GM19324 (cell line): ENCODE measurements at regions not wholly inside any gene's neighbourhood (a gene's known extent, or its start where the extent isn't known, plus 50 kb on each side); places are given as distances from the start of the nearest gene placed in this dataset.
"Not testable (repeated sequence)": the region's sequence is repeated elsewhere in the genome, so short reads cannot be mapped to it uniquely, and the experiment has no call there.

Experiments
- ATAC-seq: cut with Tn5 transposase; IDR thresholded peaks from one replicate; pipeline ENCODE4 v1.9.1; 2021; ENCODE audit warnings: mild to moderate bottlenecking, moderate library complexity; ENCODE audit not compliant: unreplicated experiment, low FRiP score

DNA sequence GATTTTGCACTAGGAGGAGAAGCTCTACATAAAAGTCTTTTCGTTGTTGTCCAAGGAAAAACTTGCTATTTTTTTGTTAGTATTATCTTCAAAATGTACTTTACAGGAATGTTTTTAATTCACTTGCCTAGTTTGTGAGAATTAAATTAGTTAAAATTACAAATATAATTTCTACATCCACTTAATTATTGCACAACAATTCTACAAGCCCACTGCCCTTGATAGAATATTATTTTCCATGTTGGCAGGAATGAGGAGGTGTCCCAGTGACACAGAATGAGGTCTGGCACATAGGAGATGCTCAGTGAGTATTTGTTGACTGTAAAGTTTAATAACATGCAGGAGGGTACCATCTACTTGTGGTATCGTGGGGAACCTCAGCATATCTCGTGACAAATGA lies 255.4 kb downstream of the SDHAF3 start:
- no peak for ATAC-seq

DNA sequence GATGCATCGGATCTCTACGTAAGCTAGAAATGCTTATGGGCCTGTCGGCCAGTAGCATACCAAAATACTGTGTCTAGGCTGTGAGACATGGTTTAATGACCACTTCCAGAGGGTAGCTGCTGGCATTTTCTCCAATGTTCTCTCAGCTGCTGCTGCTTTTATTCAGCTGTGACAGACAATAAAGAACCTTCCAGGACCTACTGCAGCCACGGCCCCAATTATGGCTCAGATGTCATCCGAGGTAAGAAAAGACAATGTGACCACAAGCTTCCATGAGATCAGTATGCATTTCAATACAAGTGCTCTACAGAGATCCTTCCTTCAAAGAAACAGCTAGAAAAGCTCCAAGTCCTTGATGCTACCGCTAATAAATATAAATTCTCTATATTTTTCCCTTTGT lies 256.2 kb downstream of the SDHAF3 start:
- ATAC-seq: no peak

- ATAC-seq: no peak
These were observed 260.2 kb downstream of the SDHAF3 start for GRCh38 chr7:97377713-97378112.

GRCh38 chr7:97381815-97382554 lies 264.5 kb downstream of the SDHAF3 start:
- no peak for ATAC-seq

DNA sequence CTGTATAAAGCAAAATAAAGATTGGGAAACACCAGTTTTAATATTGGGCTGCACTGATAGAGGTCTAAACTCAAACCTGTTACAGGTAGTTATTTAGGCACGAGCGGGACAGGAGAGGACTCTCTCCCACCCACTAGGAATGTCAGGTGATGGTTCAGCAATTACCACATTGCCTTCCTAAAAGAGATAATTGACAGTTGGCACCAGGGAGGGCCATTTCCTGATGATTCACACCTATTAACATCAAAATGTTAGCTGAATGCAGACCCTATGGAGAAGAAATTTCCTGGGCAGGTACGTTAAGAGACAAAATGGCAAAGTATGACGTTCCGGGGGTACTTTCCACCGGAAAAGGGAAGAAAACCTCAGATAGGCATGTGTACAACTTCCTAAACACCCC lies 272.6 kb downstream of the SDHAF3 start:
- no peak for ATAC-seq

DNA sequence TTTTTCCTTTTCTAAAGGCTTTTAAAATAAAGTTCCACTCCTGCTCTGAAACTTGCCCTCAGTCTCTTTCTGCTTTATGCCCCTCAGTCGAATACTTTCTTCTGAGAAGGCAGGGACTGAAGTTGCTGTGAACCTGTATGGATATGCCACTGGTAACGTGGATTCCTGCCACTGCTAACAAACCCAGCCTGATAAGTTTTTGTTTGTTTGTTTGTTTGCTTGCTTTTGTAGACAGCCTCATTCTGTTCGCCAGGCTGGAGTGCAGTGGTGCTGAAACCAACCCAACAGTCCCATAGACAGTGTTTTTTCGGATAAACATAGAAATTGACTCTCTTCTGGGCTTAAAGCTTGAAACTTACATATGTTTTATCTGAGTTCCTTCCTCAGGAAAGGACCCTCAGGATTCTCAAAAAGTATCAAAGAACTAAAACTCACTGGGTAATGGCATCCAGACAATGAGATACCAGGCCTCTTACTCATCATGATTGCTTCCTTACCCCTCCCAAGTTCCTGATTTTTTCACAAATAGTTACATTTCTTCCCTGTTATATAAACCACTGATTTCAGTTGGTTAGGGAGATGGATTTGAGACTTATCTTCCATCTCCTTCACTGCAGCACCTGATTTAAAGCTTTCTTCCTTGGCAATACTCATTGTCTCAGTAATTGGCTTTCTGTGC lies 273.6 kb downstream of the SDHAF3 start:
- no peak for ATAC-seq

DNA sequence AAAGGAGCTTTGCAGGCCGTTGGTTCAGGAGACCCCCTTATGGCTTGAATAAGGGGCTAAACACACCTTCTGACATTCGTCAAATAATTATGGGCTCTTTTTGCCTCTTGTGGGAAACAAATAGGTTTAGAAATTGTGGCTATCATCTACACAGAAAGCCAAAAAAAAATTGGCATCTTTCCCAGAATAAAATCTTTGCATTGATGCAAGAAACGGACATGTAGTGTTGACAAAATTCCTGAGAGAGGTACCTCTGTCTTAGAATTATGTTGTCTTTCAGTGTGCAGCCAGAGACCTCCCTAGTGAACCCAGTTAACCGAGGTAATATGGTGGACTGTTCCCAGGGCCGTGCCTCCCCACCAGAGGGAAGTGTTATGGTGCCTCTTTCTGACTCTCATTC lies 283.9 kb downstream of the SDHAF3 start:
- ATAC-seq: no peak

DNA sequence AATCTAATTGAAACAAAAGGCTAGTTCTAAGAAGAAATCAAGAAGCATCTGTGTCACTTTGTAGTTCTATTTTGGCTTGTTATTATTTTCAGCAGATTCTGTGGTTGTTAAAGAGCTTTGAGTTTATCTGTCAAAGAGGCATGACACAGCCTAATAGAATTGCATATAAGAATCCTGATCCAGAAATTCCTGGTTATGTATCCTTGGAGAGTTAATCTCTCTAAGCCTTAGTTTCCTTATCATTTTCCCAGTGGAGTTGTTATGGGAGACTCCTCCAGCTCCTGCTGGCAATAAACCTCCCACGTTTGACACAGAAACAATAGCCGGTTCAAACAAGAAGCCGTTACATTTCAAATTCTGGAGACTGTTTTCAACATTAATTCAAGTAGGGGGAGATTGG lies 288.3 kb downstream of the SDHAF3 start:
- ATAC-seq: no peak

GRCh38 chr7:97407106-97407505 lies 289.6 kb downstream of the SDHAF3 start:
- ATAC-seq: no peak

DNA sequence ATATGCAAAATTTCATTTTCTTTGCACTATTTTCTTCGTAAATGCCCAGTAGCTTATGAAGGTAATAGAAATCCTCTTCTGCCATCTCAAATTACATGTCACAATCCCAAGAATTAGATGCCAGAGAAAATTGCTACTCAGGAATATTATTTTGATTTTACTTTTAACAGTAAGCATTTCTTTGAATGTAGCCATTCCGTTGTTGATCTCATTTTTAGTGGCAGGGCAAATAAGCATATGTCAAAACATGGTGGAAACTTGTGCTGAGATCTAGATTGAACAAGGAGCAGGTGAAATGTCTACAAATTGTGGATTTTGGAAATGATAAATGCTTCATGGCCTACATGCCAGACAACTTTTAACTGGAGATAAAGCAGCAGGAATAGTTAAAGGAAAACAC lies 291.8 kb downstream of the SDHAF3 start:
- ATAC-seq: no peak

DNA sequence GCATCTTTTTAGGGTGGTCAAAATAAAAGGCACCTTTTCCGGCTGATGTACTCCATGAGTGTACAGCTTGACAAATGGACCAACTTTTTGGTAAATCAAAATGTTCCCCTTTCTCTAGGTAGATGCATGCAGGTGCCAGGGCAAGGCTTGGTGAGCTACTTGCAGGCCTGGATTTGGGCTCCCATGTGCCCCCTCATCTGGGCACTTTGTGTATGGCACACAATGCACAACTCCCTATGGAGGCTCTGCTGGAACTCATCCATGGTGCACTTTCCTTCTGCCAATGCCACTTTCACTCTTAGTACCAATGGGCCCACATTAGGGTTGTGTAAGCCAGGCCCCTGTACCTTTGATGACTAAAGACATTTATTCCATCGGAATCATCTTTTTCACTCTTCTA lies 300.8 kb downstream of the SDHAF3 start:
- ATAC-seq: no peak

DNA sequence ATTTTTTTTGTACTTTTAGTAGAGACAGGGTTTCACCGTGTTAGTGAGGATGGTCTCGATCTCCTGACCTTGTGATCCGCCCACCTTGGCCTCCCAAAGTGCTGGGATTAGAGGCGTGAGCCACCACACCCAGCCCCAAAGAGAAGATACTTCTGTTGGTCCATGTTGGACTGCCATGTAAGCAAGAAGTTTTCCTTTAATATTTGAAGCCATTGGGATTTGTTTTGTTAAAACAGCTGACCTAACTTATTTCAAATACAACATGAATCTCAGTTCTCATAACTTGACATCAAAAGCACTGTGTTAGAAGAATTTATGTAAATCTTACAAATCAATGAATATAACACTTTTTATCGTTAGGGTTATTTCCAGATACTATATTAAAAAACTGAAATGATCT lies 302.4 kb downstream of the SDHAF3 start:
- no peak for ATAC-seq

DNA sequence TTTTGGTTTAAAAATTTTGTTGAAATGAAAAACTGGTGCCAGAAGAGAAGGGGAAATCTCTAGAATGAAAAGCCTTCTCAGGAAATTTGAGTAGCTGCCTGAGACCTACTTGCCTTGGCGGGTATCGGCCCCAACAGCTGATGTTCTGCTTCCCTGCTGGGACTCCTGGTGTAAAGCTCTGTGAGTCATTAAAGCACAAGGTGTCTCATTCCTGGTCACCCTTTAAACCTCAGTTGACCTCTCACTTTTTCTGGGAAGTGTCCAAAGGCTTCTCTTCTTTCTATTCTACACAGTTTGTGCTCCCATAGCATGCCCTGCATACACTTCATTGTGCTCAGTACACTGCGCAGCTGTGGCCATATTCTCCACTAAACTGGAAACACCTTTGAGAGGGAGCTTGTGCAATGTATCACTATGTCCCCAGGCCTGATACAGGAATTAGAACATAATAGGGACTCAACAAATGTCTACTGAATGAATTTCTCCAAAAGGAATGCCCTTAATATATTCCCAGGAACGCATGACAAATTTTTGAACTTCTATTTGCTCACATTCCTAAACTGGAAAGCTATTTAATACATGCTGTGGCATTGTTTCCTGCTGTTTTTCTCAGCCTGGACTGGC lies 303.9 kb downstream of the SDHAF3 start:
- ATAC-seq: no peak

DNA sequence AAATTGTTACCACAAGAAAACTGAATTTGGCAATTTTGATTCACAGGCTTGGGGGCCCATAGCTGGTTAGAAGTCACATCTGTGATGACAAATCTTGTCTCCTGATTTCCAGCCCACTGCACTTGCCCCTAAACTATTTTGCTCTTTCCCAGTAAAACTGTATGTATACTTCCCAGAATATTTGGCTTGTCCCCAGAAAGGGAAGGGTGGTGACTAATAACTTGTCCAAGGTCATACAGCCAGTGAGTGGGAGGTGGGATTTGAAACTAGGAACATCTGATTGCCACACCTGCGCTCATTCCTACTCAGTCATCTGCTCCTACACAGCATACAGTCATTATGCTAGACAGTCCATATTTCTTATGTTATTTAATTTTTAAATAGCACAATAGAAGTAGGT lies 304.5 kb downstream of the SDHAF3 start:
- ATAC-seq: no peak

DNA sequence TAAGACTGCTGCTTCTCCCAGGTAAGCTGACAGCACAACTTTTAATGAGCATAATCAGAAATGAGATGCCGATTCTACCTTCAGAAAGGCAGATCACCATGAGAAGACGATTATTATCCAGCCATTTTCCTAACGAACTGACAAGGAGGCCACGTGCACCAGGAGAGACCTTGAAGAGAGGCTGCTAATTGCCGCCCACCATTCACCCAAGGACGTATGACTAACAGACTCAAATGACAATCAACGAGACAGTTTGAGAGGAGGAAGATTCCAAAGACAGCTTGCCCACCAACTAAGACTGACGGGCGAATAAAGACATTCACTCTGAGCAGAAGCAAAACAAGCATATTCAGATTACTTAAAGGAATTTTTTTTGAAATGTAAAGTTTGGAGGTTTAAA lies 301.9 kb upstream of the TAC1 start:
- no peak for ATAC-seq

GRCh38 chr7:97439637-97440214 lies 292.2 kb upstream of the TAC1 start:
- no peak for ATAC-seq

GRCh38 chr7:97446361-97446760 lies 285.5 kb upstream of the TAC1 start:
- no peak for ATAC-seq

DNA sequence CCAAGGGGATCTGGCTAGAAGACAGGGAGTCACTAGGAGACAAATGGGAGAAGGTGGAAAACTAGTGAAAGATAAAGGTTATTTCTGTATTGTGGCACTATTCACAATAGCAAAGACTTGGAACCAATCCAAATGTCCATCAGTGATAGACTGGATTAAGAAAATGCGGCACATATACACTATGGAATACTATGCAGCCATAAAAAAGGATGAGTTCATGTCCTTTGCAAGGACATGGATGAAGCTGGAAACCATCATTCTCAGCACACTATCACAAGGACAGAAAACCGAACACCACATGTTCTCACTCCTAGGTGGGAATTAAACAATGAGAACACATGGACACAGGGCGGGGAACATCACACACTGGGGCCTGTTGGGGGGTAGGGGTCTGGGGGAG lies 282.4 kb upstream of the TAC1 start:
- not testable (repeated sequence) for ATAC-seq

DNA sequence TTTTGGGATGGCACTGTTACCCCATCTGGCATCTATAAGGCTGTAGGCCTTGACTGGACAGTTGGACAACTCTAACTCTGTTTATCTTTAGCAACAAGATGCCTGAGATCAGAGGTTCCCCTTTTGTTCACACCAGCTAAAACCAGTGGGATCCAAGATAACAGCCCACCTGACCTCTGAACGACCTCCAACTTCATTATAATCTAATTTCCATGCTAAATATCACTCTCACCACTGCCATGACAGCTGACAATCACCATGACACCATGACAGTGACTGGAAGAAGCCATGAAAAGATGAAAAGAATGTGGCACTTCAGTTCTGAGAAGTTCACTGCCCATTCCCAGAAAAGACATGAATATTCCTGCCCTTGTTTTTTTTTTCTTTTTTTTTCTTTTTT lies 281.4 kb upstream of the TAC1 start:
- ATAC-seq: no peak

- no peak for ATAC-seq
These were observed 277.2 kb upstream of the TAC1 start for GRCh38 chr7:97454636-97455035.

DNA sequence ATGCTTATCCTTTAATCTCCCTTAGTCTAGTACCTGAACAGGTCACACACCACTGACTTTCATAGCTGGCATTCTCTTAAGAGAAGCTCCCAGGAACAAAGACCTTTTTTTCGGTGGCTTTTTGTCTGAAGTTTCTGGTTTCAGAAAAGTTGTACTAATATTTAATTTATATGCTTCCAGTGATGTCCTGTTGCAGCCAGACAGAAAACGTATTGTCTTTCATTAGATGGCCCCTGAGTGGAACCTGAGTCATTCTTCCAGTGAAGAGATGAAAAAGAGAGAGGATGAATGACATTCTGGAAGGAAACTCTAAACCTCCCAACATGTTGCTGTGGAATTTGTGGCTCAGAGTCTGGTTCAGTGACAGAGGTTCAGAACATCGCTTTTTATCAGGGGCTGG lies 274.8 kb upstream of the TAC1 start:
- no peak for ATAC-seq

GRCh38 chr7:97460433-97460832 lies 271.5 kb upstream of the TAC1 start:
- ATAC-seq: no peak
